GM23338 (cell line): ENCODE measurements at regions not wholly inside any gene's neighbourhood (a gene's known extent, or its start where the extent isn't known, plus 50 kb on each side); places are given as distances from the start of the nearest gene placed in this dataset.

Source experiments
- CREB1 ChIP-seq: fragments of 250-450 bp; sonication (Bioruptor Pico); IDR thresholded peaks from 2 replicates; pipeline ENCODE4 v1.5.0; 2020; ENCODE audit warnings: low read depth, mild to moderate bottlenecking, moderate library complexity
- CTCF ChIP-seq, 2 experiments: fragments of 200-600 bp in 1 of 2; sonication (generic) in 1 of 2; conservative IDR thresholded peaks; 2 replicates each; pipeline versions ENCODE4 v1.5.1 to v1.6.1; 2016 to 2017; ENCODE audit warnings: antibody characterized with exemption in 2 of 2, low read depth in 2 of 2, mild to moderate bottlenecking in 2 of 2, moderate library complexity in 1 of 2
- EZH2 ChIP-seq: fragments of 200-600 bp; sonication (generic); IDR thresholded peaks from one replicate; pipeline ENCODE4 v1.8.0; 2017; ENCODE audit warnings: antibody characterized with exemption, mild to moderate bottlenecking, low read depth; ENCODE audit not compliant: unreplicated experiment
- JUNB ChIP-seq: IDR thresholded peaks from one replicate; pipeline ENCODE4 v1.6.1; 2016; ENCODE audit warnings: antibody characterized with exemption; ENCODE audit not compliant: unreplicated experiment
- REST ChIP-seq: IDR thresholded peaks from one replicate; pipeline ENCODE4 v1.6.1; 2018; ENCODE audit warnings: antibody characterized with exemption; ENCODE audit not compliant: unreplicated experiment
- STAT1 ChIP-seq: IDR thresholded peaks from one replicate; pipeline ENCODE4 v1.6.1; 2016; ENCODE audit warnings: antibody characterized with exemption; ENCODE audit not compliant: unreplicated experiment
- ZNF114 ChIP-seq: fragments of 250-450 bp; sonication (Bioruptor Pico); IDR thresholded peaks from 2 replicates; pipeline ENCODE4 v1.5.0; 2020; ENCODE audit warnings: mild to moderate bottlenecking, moderate library complexity
- ZNF331 ChIP-seq: fragments of 250-450 bp; sonication (Bioruptor Pico); IDR thresholded peaks from 2 replicates; pipeline ENCODE4 v1.5.0; 2020; ENCODE audit warnings: low read depth, mild to moderate bottlenecking, moderate library complexity
- ZNF462 ChIP-seq: fragments of 250-450 bp; sonication (Bioruptor Pico); IDR thresholded peaks from 2 replicates; pipeline ENCODE4 v1.5.0; 2020; ENCODE audit warnings: mild to moderate bottlenecking, moderate library complexity

- TF ChIP-seq ZNF462 (no peak), CREB1 (CRISPR knock-in tag) (no peak), ZNF114 (CRISPR knock-in tag) (no peak), STAT1 (no peak), REST (no peak), JUNB (no peak), ZNF331 (CRISPR knock-in tag) (no peak), EZH2 (no peak), CTCF (conservative IDR thresholded peaks at IDR 0.05; ENCODE audit: low read depth in 2 of 2) (no peak)
Measured at GRCh38 chrX:98422536-98422935, 1538.8 kb downstream of the RPA4 start (continued).
